ENCODE measurements at regions not wholly inside any gene's neighbourhood (a gene's known extent, or its start where the extent isn't known, plus 50 kb on each side); places are given as distances from the start of the nearest gene placed in this dataset.
"Not testable (repeated sequence)": the region's sequence is repeated elsewhere in the genome, so short reads cannot be mapped to it uniquely, and the experiment has no call there.

GRCh38 chr5:100401149-100401548 is 134.0 kb upstream of the FAM174A start:
- no peaks in the 10 kb centered on the region for H3K27me3 ChIP-seq

GRCh38 chr5:100398815-100399214 is 136.4 kb upstream of the FAM174A start:
- DNase-seq; H3K27me3 ChIP-seq; H3K4me3 ChIP-seq; H3K9ac ChIP-seq (ENCODE audit: low read depth in 2 of 2, low read length in 2 of 2); H3K9me3 ChIP-seq; H3K36me3 ChIP-seq; intact Hi-C loops (cut with DNase I); H3K27ac ChIP-seq; H3K4me1 ChIP-seq: not testable (repeated sequence)

More at GRCh38 chr5:100401149-100401548, 134.0 kb upstream of the FAM174A start:
- intact Hi-C loops (cut with DNase I), result no loop called here
- Histone ChIP-seq H3K4me1 (no peaks in the 10 kb centered on the region), H3K27ac (no peak overlapping the region), H3K4me3 (no peak overlapping the region), H3K9ac (ENCODE audit: low read depth in 2 of 2, low read length in 2 of 2) (no peak overlapping the region), H3K36me3 (no peaks in the 10 kb centered on the region), H3K9me3 (no peaks in the 10 kb centered on the region)
- no peak for TF ChIP-seq CTCF (IDR thresholded peaks at IDR 0.05)
- no peak for DNase-seq

- H3K4me1 ChIP-seq; H3K9me3 ChIP-seq; H3K36me3 ChIP-seq; H3K27ac ChIP-seq; DNase-seq; intact Hi-C loops (cut with DNase I); H3K9ac ChIP-seq (ENCODE audit: low read depth in 2 of 2, low read length in 2 of 2); H3K4me3 ChIP-seq; H3K27me3 ChIP-seq: not testable (repeated sequence)
These were observed 155.8 kb upstream of the FAM174A start for GRCh38 chr5:100379254-100379858.

- H3K4me3 ChIP-seq; H3K27me3 ChIP-seq; H3K9me3 ChIP-seq; H3K36me3 ChIP-seq; H3K27ac ChIP-seq; intact Hi-C loops (cut with DNase I); H3K9ac ChIP-seq (ENCODE audit: low read depth in 2 of 2, low read length in 2 of 2); H3K4me1 ChIP-seq; DNase-seq: not testable (repeated sequence)
These were observed 170.3 kb upstream of the FAM174A start for GRCh38 chr5:100364757-100365478.

GRCh38 chr5:100364343-100364742 is 170.8 kb upstream of the FAM174A start:
- H3K4me3 ChIP-seq; H3K9ac ChIP-seq (ENCODE audit: low read depth in 2 of 2, low read length in 2 of 2); DNase-seq; H3K27ac ChIP-seq; H3K4me1 ChIP-seq; H3K36me3 ChIP-seq; intact Hi-C loops (cut with DNase I); H3K9me3 ChIP-seq; H3K27me3 ChIP-seq: not testable (repeated sequence)

- intact Hi-C loops (cut with DNase I); H3K9me3 ChIP-seq; H3K4me3 ChIP-seq; H3K9ac ChIP-seq (ENCODE audit: low read depth in 2 of 2, low read length in 2 of 2); H3K36me3 ChIP-seq; H3K27me3 ChIP-seq; H3K4me1 ChIP-seq; DNase-seq; H3K27ac ChIP-seq: not testable (repeated sequence)
These were observed 175.2 kb upstream of the FAM174A start for GRCh38 chr5:100359998-100360397.

- H3K4me1 ChIP-seq; H3K27ac ChIP-seq; intact Hi-C loops (cut with DNase I); DNase-seq; H3K9ac ChIP-seq (ENCODE audit: low read depth in 2 of 2, low read length in 2 of 2); H3K9me3 ChIP-seq; H3K36me3 ChIP-seq; H3K4me3 ChIP-seq; H3K27me3 ChIP-seq: not testable (repeated sequence)
These were observed 188.9 kb upstream of the FAM174A start for GRCh38 chr5:100346269-100346668.

- DNase-seq; intact Hi-C loops (cut with DNase I); H3K9me3 ChIP-seq; H3K27me3 ChIP-seq; H3K4me1 ChIP-seq; H3K27ac ChIP-seq; H3K9ac ChIP-seq (ENCODE audit: low read depth in 2 of 2, low read length in 2 of 2); H3K36me3 ChIP-seq; H3K4me3 ChIP-seq: not testable (repeated sequence)
These were observed 193.7 kb upstream of the FAM174A start for GRCh38 chr5:100341485-100341884.

GRCh38 chr5:100322483-100322882 is 212.7 kb upstream of the FAM174A start:
- Histone ChIP-seq H3K36me3 (no peaks in the 10 kb centered on the region), H3K27ac (no peak overlapping the region), H3K9me3 (no peaks in the 10 kb centered on the region), H3K4me1 (no peaks in the 10 kb centered on the region), H3K4me3 (no peak overlapping the region), H3K27me3 (no peaks in the 10 kb centered on the region), H3K9ac (ENCODE audit: low read depth in 2 of 2, low read length in 2 of 2) (no peak overlapping the region)
- intact Hi-C loops (cut with DNase I), result no loop called here
- no peak for DNase-seq
- TF ChIP-seq CTCF (IDR thresholded peaks at IDR 0.05), result no peak
